Breast epithelium (tissue), 4 donors: ENCODE measurements at regions not wholly inside any gene's neighbourhood (a gene's known extent, or its start where the extent isn't known, plus 50 kb on each side); places are given as distances from the start of the nearest gene placed in this dataset.

ENCODE experiments used
- DNase-seq, 2 donors: peaks; one replicate each; pipeline ENCODE4 v3.0.0-alpha.2; 2019; ENCODE audit warnings: low spot score in 2 of 2
- H3K27ac ChIP-seq, 2 donors: fragments of 200-600 bp; sonication (generic) in 1 of 2; one replicate each; pipeline ENCODE4 v1.5.1; 2016 to 2019; ENCODE audit warnings: mild to moderate bottlenecking in 1 of 2
- H3K27me3 ChIP-seq, 2 donors: fragments of 200-600 bp; sonication (generic) in 1 of 2; one replicate each; pipeline versions ENCODE4 v1.5.1 to v1.6.0; 2017 to 2019; ENCODE audit warnings: control low read depth in 1 of 2, mild to moderate bottlenecking in 1 of 2
- H3K36me3 ChIP-seq: fragments of 200-600 bp; one replicate; pipeline ENCODE4 v1.5.1; 2019
- H3K4me1 ChIP-seq, 2 donors: fragments of 200-600 bp; sonication (generic); one replicate each; pipeline ENCODE4 v1.5.1; 2016 to 2019; ENCODE audit warnings: control low read depth in 1 of 2
- H3K4me3 ChIP-seq, 3 donors: fragments of 200-600 bp; sonication (generic); 1 replicate in 2 of 3; 2 replicates in 1 of 3; pipeline ENCODE4 v1.5.1; 2016 to 2019; ENCODE audit warnings: mild to moderate bottlenecking in 3 of 3, moderate library complexity in 2 of 3
- H3K9me3 ChIP-seq, 2 donors: fragments of 200-600 bp; sonication (generic) in 1 of 2; one replicate each; pipeline ENCODE4 v1.5.1; 2016 to 2019; ENCODE audit warnings: control low read depth in 1 of 2
- CTCF ChIP-seq, 3 donors: fragments of 450-650 bp; IDR thresholded peaks; one replicate each; pipeline ENCODE4 v1.5.1; 2016 to 2017; ENCODE audit warnings: antibody characterized with exemption in 3 of 3, mild to moderate bottlenecking in 3 of 3, moderate library complexity in 3 of 3
- POLR2A ChIP-seq: fragments of 450-650 bp; IDR thresholded peaks from one replicate; pipeline ENCODE4 v1.6.1; 2016; ENCODE audit warnings: antibody characterized with exemption, mild to moderate bottlenecking, moderate library complexity
- POLR2AphosphoS5 ChIP-seq, 3 donors: sonication (generic); formaldehyde crosslinking; IDR thresholded peaks; one replicate each; pipeline ENCODE4 v1.6.1; 2017; ENCODE audit warnings: antibody characterized with exemption in 3 of 3
- intact Hi-C: fragments of 100-400 bp; cut with DNase I; formaldehyde crosslinking; loops from one replicate; pipeline ENCODE4 v1.15.1; 2023; ENCODE audit warnings: low total_unique reads

- H3K27me3 ChIP-seq, result no peaks in the 10 kb centered on the region
- intact Hi-C loops, result no loop called here
- H3K4me1 ChIP-seq, result no peaks in the 10 kb centered on the region
- no peak overlapping the region for H3K4me3 ChIP-seq
- H3K27ac ChIP-seq, result no peak overlapping the region
- no peak for DNase-seq
- no peak for TF ChIP-seq POLR2AphosphoS5 (IDR thresholded peaks at IDR 0.05)
- no peak for TF ChIP-seq POLR2A
- TF ChIP-seq CTCF (IDR thresholded peaks at IDR 0.05), result no peak
- peaks cover 0 to 8% of the 10 kb centered on the region in 2 donors for H3K9me3 ChIP-seq
- no peaks in the 10 kb centered on the region for H3K36me3 ChIP-seq
Measured at GRCh38 chr12:126492181-126492580, 1426.9 kb downstream of the AACS start.

GRCh38 chr12:126493366-126494108, 1428.3 kb downstream of the AACS start:
- H3K27ac ChIP-seq, result no peak overlapping the region
- no peak overlapping the region for H3K4me3 ChIP-seq
- no peaks in the 10 kb centered on the region for H3K4me1 ChIP-seq
- DNase-seq, result no peak
- H3K36me3 ChIP-seq, result no peaks in the 10 kb centered on the region
- TF ChIP-seq POLR2A (no peak), POLR2AphosphoS5 (IDR thresholded peaks at IDR 0.05) (no peak), CTCF (IDR thresholded peaks at IDR 0.05) (no peak)
- no peaks in the 10 kb centered on the region for H3K27me3 ChIP-seq
- peaks cover 0 to 8% of the 10 kb centered on the region in 2 donors for H3K9me3 ChIP-seq
- intact Hi-C loops, result no loop called here

GRCh38 chr12:126496201-126496600, 1431.0 kb downstream of the AACS start:
- no peak for TF ChIP-seq POLR2A
- no peak for TF ChIP-seq CTCF (IDR thresholded peaks at IDR 0.05)
- TF ChIP-seq POLR2AphosphoS5 (IDR thresholded peaks at IDR 0.05), result no peak
- intact Hi-C loops, result no loop called here
- no peak overlapping the region for H3K4me3 ChIP-seq
- no peaks in the 10 kb centered on the region for H3K4me1 ChIP-seq
- no peak for DNase-seq
- H3K9me3 ChIP-seq, result no peaks in the 10 kb centered on the region
- no peak overlapping the region for H3K27ac ChIP-seq
- H3K36me3 ChIP-seq, result no peaks in the 10 kb centered on the region
- no peaks in the 10 kb centered on the region for H3K27me3 ChIP-seq

GRCh38 chr12:126506426-126507182, 1441.4 kb downstream of the AACS start:
- intact Hi-C loops, result no loop called here
- Histone ChIP-seq H3K27ac (no peak overlapping the region), H3K4me1 (no peaks in the 10 kb centered on the region), H3K27me3 (no peaks in the 10 kb centered on the region), H3K9me3 (peaks cover 0 to 19% of the 10 kb centered on the region in 2 donors), H3K4me3 (no peak overlapping the region), H3K36me3 (no peaks in the 10 kb centered on the region)
- TF ChIP-seq POLR2AphosphoS5 (IDR thresholded peaks at IDR 0.05), result no peak
- TF ChIP-seq CTCF (IDR thresholded peaks at IDR 0.05), result no peak
- no peak for TF ChIP-seq POLR2A
- DNase-seq, result no peak

- no peak for DNase-seq
- no peaks in the 10 kb centered on the region for H3K36me3 ChIP-seq
- no peak overlapping the region for H3K27ac ChIP-seq
- TF ChIP-seq POLR2AphosphoS5 (IDR thresholded peaks at IDR 0.05) (no peak), CTCF (IDR thresholded peaks at IDR 0.05) (no peak), POLR2A (no peak)
- intact Hi-C loops, result no loop called here
- H3K4me1 ChIP-seq, result no peaks in the 10 kb centered on the region
- no peak overlapping the region for H3K4me3 ChIP-seq
- peaks cover 0 to 19% of the 10 kb centered on the region in 2 donors for H3K9me3 ChIP-seq
- H3K27me3 ChIP-seq, result no peaks in the 10 kb centered on the region
Measured at GRCh38 chr12:126507231-126507630, 1442.0 kb downstream of the AACS start.
